ENCODE measurements at regions not wholly inside any gene's neighbourhood (a gene's known extent, or its start where the extent isn't known, plus 50 kb on each side); places are given as distances from the start of the nearest gene placed in this dataset.

DNA sequence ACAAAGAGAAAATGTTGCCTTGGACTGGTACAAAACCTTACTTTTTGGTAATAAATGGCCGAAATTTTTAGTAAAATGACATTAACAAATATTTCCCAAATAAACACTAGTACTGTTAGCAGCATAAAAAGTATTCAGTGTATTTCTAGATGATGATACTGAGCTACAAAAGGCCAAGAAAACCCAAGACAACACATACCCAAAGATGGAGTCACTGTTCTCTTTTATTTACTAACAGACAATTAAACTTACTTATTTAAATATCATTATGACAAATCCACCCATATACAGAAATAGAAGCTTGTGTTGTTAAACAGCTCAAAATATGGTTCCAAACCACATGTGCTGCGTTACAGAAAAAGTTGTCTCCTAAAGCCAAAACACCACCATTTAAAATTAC, 239.9 kb downstream of the ZEB2 start:
- DNase-seq = no peak

GRCh38 chr2:144279165-144279564, 240.8 kb downstream of the ZEB2 start:
- no peak for DNase-seq

DNA sequence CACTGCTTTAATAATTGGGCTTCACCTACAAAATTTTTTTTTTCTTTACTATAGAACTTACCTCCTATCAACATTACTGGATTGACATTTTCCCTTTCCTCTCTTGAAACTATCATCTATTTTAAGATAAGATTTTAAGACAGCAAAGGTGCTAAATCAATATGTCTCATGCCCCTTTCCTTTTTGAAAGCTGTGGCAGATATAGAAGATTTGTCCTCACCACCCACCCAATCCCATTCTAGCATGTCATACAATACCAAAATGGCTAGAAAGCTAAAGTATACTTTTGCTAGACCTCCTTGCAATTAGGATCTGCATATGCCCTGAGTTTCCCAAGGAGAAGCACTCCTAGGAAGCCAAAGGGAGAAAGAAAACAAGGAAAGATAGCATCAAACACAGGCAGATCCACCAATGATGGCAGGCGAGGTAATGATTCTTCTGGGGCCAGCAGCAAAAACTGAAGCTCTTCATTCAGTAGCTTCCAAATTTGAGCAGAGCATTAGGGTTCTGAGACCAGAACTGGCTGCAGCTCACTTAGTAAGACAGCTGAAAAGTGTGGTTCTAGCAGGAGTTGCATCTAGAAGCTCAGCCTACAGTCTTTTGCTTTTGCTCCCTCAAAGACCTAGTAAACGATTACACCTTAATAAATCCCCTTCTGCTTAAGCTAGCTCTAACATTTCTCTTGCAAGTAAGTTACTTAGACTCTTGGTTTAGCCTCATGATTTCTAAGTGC, 242.1 kb downstream of the ZEB2 start:
- no peak for DNase-seq

DNA sequence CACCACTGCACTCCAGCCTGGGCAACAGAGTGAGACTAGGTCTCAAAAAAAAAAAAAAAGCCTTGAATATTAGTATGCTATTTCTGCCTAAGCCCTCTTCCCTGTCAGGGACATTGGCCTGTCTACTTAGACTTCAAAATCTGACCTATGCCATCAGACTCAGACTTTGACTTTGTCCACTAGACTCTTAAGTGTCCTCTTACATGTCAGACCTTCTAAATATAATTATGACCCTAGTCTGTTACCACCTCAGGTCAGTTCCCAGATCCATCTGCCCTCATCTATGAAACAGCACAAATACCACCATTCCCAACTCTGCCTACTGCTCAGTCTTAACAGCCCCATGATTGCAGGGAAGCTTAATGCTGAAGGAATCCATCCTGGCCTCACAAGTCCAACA, 244.6 kb downstream of the ZEB2 start:
- DNase-seq = no peak

GRCh38 chr2:144274131-144274530, 245.8 kb downstream of the ZEB2 start:
- DNase-seq = no peak

DNA sequence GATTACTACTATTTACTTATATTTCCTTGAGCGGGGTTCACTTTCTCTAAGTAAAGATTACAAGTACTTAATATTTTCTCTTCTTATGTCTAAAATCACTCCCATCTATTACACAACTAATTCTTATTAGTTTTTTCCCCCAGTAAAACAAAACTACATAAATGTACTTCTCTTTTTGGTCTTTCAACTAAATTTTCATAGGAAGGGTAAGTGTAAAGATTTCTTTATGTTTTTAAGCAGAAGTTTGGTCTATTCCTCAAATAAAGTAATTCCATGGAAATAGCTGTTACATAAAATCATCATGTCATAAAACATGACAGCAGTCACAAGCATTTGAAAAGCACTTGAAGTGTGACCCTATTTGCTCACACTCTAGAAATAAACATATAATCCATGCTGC, 249.0 kb downstream of the ZEB2 start:
- no peak for DNase-seq

DNA sequence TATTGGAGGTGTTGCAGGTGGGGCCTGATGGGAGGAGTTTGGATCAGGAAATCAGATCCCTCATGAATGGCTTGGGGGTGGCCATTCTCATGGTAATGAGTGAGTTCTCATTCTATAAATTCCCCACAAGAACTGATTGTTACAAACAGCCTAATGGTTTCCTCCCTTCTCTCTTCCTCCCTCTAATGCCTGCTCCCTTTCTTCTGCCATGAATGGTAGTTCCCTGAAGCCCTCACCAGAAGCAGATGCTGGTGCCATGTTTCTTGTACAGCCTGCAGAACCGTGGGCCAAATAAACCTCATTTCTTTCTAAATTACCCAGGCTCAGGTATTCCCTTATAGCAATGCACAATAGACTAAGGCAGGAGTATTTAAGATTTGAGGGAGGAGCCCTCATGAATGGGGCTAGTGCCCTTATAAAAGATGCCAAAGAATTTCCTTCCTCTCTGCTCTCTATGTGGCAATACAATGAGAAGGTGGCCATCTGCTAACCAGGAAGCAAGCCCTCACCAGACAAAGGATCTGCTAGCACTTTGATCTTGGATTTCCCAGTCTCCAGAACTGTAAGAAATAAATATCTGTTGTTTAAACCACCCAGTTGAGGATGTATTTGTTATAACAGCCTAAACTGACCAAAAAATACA, 251.8 kb downstream of the ZEB2 start:
- DNase-seq = no peak

GRCh38 chr2:144267239-144267638, 252.7 kb downstream of the ZEB2 start:
- no peak for DNase-seq

DNA sequence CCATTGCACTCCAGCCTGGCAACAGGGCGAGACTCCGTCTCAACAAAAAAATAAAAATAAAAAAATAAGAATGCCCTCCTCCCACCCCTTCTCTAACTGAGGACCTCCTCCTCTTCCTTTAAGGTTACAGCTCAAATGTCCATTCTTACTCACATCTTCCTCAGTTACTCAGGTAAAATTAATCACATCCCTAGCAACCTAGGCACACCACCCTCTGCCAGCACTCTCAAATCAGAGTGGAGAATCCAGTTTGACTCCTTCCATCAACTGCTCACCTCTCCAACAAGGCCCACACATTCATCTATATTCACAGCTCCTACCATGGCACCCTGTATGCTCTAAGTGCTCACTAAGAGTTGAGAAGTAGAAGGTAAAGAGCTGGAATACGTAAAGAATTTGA, 254.3 kb downstream of the ZEB2 start:
- no peak for DNase-seq

- DNase-seq = no peak
Observed at GRCh38 chr2:144261966-144262365, 258.0 kb downstream of the ZEB2 start.

DNA sequence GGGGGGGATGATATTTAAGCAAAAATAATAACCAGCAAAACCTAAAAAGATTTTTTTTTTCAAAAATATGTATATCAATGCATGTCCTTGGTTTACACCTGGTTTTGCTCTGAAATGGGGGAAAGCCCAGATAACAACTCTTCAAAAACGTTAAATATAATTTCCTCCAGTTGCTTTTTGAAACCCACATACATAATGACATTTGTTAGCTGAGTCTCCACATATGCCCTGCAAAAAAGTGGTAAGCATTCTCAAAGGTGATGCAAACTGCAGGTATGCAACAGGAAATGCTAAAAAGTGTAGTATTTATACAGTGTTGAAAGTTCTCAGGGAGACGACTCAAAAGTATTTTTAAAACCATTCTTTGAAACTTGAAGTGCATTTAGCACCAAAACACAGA, 258.6 kb downstream of the ZEB2 start:
- DNase-seq = no peak

DNA sequence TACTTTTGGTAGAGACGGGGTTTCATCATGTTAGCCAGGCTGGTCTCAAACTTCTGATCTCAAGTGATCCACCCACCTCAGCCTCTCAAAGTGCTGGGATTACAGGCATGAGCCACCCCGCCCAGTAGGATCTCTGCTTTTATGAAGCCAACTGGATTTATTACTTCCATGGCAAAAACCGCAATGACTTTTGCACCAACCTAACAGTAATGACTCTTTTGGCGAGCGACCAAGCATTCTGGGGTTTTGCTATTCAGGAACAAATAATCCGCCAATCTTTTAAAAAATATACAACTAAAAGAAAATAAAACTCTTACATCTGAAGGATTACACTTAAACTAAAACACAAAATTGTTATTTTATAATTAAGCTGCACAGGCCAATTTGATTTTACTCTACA, 260.6 kb downstream of the ZEB2 start:
- no peak for DNase-seq

- DNase-seq = no peak
Observed at GRCh38 chr2:144258154-144258553, 261.8 kb downstream of the ZEB2 start.

GRCh38 chr2:144256996-144257707, 262.8 kb downstream of the ZEB2 start:
- DNase-seq = peak; percentile 67

GRCh38 chr2:144254342-144255235, 265.3 kb downstream of the ZEB2 start:
- DNase-seq = no peak

DNA sequence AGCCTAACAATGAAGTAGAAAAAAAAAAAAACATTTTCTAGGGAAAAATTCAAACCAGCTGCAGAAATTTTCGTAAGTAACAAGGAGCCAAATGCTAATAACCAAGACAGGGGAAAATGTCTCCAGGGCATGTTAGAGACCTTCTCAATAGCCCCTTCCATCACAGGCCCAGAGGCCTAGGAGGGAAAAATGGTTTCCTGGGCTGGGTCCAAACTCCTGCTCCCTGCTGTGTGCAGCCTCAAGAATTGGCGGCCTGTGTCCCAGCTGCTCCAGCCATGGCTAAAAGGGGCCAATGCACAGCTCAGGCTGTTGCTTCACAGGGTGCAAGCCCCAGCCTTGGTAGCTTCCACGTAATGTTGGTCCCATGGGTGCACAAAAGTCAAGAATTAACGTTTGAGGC, 266.2 kb downstream of the ZEB2 start:
- DNase-seq = no peak

- DNase-seq = no peak
Observed at GRCh38 chr2:144252694-144253093, 267.2 kb downstream of the ZEB2 start.

- no peak for DNase-seq
Observed at GRCh38 chr2:144249035-144249637, 270.8 kb downstream of the ZEB2 start.

DNA sequence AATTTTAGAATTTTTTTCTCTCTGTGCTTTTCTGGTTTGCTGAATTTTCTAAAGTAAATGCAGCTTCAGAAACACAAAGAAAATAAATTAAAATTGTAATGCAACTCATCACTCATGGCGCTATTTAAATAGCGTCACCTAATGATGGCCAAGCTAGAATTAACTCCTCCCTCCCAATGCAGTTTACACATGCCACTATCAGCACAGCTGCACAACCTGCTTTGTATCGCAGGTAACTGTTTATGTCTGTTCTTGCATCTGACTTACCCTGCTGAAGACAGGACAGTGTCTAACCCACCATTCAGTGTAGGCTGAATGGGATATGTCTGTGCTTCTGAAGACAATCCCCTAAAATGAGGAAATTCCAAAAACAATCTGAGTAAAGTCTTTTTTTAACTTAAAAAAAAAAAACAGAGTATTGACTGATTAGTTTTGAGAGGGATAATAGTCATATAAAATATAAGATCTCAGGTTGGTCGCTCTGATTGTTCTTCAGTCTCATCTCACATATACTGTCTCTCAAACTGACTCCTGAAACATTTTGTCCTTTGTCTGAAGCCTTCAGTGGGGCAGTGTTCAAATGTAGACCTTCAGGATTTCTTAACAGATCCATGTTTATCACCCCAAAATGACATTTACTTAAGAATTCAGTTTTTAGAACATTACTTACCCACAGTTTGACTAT, 271.4 kb downstream of the ZEB2 start:
- DNase-seq = no peak

DNA sequence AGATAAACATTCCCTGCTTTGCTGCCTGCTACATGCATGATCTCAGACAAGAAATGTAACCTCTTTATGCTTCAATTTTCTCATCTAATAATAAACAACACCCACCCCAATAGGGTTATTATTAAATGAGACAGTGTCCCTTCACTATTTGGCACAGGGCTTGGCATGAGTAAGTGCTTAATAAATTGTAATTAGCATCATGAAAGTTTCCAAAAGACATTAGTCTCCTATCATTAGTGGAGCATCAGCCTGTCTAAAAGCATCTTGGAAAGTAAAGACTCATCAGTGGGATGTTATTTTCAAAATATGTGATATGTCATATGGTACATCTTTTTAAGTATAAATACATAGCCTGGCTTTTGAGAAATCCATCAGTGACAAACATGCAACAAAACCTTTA, 275.0 kb downstream of the ZEB2 start:
- DNase-seq = no peak

DNA sequence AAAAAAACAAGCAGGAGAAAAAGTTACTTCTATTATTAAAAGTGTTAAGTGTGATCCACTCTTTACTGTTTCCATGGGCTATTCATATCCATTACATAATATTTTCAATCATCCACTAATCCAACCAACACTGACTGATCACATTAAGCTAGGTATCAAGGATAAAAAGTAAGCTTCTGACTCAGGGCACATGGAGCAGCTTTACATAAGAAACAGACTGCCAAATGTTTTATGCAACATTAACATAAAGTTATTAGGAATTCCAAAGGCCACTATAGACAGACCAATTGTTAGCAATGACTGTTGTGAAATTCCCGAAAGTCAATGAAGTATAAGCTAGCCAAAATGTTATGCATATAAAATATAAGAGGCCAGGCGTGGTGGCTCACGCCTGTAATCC, 277.6 kb downstream of the ZEB2 start:
- DNase-seq = no peak

- no peak for DNase-seq
Observed at GRCh38 chr2:144241801-144242200, 278.1 kb downstream of the ZEB2 start.

Measured in HCEC 1CT (cell line).